Chondrocyte (in vitro differentiated cells): ENCODE measurements at regions not wholly inside any gene's neighbourhood (a gene's known extent, or its start where the extent isn't known, plus 50 kb on each side); places are given as distances from the start of the nearest gene placed in this dataset.

ENCODE experiments used
- DNase-seq: peaks from one replicate; pipeline ENCODE4 v3.0.0; 2021; ENCODE audit warnings: mixed read lengths, low spot score
- H3K27ac Mint-ChIP-seq: one replicate; pipeline ENCODE4 v1.8.0; 2021; ENCODE audit warnings: mild to moderate bottlenecking, moderate library complexity, mixed read lengths; ENCODE audit not compliant: unreplicated experiment
- H3K27me3 Mint-ChIP-seq: 2 replicates; pipeline ENCODE4 v1.8.0; 2021; ENCODE audit warnings: low read depth, mixed read lengths
- H3K36me3 Mint-ChIP-seq: 2 replicates; pipeline ENCODE4 v1.8.0; 2021; ENCODE audit warnings: low read depth, mixed read lengths
- H3K4me1 Mint-ChIP-seq: 2 replicates; pipeline ENCODE4 v1.8.0; 2021; ENCODE audit warnings: low read depth, mild to moderate bottlenecking, mixed read lengths
- H3K4me3 Mint-ChIP-seq: one replicate; pipeline ENCODE4 v1.8.0; 2021; ENCODE audit warnings: mild to moderate bottlenecking, moderate library complexity, mixed read lengths; ENCODE audit not compliant: unreplicated experiment
- H3K9me3 Mint-ChIP-seq: 2 replicates; pipeline ENCODE4 v1.8.0; 2021; ENCODE audit warnings: low read depth, mixed read lengths
- CTCF ChIP-seq: fragments of 200-600 bp; sonication (generic); IDR thresholded peaks from 2 replicates; pipeline ENCODE4 v1.5.0; 2021; ENCODE audit warnings: antibody characterized with exemption, mild to moderate bottlenecking, moderate library complexity

GRCh38 chr19:28608292-28608691 lies 604.7 kb downstream of the UQCRFS1 start:
- Mint-ChIP-seq H3K4me3 (no peak overlapping the region), H3K27me3 (no peaks in the 10 kb centered on the region), H3K36me3 (no peaks in the 10 kb centered on the region), H3K4me1 (no peaks in the 10 kb centered on the region), H3K27ac (no peak overlapping the region), H3K9me3 (peaks cover 32% of the 10 kb centered on the region)
- no peak for TF ChIP-seq CTCF
- DNase-seq = no peak

GRCh38 chr19:28607066-28607583 lies 605.8 kb downstream of the UQCRFS1 start:
- no peaks in the 10 kb centered on the region for H3K4me1 Mint-ChIP-seq
- no peaks in the 10 kb centered on the region for H3K36me3 Mint-ChIP-seq
- H3K9me3 Mint-ChIP-seq = peaks cover 32% of the 10 kb centered on the region
- H3K4me3 Mint-ChIP-seq = no peak overlapping the region
- no peak overlapping the region for H3K27ac Mint-ChIP-seq
- no peaks in the 10 kb centered on the region for H3K27me3 Mint-ChIP-seq
- no peak for DNase-seq
- TF ChIP-seq CTCF = no peak

GRCh38 chr19:28606269-28607032 lies 606.5 kb downstream of the UQCRFS1 start:
- H3K4me1 Mint-ChIP-seq = no peaks in the 10 kb centered on the region
- no peak for DNase-seq

GRCh38 chr19:28605501-28606268 lies 607.3 kb downstream of the UQCRFS1 start:
- no peak overlapping the region for H3K4me3 Mint-ChIP-seq
- DNase-seq = no peak
- no peaks in the 10 kb centered on the region for H3K4me1 Mint-ChIP-seq
- H3K36me3 Mint-ChIP-seq = no peaks in the 10 kb centered on the region
- peaks cover 26% of the 10 kb centered on the region for H3K9me3 Mint-ChIP-seq
- TF ChIP-seq CTCF = no peak
- no peak overlapping the region for H3K27ac Mint-ChIP-seq
- H3K27me3 Mint-ChIP-seq = no peaks in the 10 kb centered on the region

More at GRCh38 chr19:28606269-28607032, 606.5 kb downstream of the UQCRFS1 start:
- Mint-ChIP-seq H3K9me3 (peaks cover 26% of the 10 kb centered on the region), H3K27ac (no peak overlapping the region), H3K36me3 (no peaks in the 10 kb centered on the region), H3K27me3 (no peaks in the 10 kb centered on the region), H3K4me3 (no peak overlapping the region)
- no peak for TF ChIP-seq CTCF

GRCh38 chr19:28603453-28603852 lies 609.5 kb downstream of the UQCRFS1 start:
- no peak overlapping the region for H3K4me3 Mint-ChIP-seq
- H3K27ac Mint-ChIP-seq = no peak overlapping the region
- no peak for TF ChIP-seq CTCF
- H3K27me3 Mint-ChIP-seq = peaks cover 3% of the 10 kb centered on the region
- no peak for DNase-seq
- H3K9me3 Mint-ChIP-seq = peaks cover 23% of the 10 kb centered on the region
- no peaks in the 10 kb centered on the region for H3K4me1 Mint-ChIP-seq
- H3K36me3 Mint-ChIP-seq = no peaks in the 10 kb centered on the region
